GM23248 (cell line): ENCODE measurements at regions not wholly inside any gene's neighbourhood (a gene's known extent, or its start where the extent isn't known, plus 50 kb on each side); places are given as distances from the start of the nearest gene placed in this dataset.

ENCODE experiments used
- DNase-seq: peaks from one replicate; pipeline ENCODE4 v3.0.0-alpha.2; 2015
- H2AFZ ChIP-seq: fragments of 200-600 bp; sonication (generic); 2 replicates; pipeline ENCODE4 v1.6.1; 2016; ENCODE audit warnings: antibody characterized with exemption
- H3F3A ChIP-seq: fragments of 200-600 bp; sonication (generic); 2 replicates; pipeline ENCODE4 v1.6.1; 2016; ENCODE audit warnings: mild to moderate bottlenecking, antibody characterized with exemption, mixed run types; ENCODE audit not compliant: insufficient read depth
- H3K27ac ChIP-seq: fragments of 200-600 bp; sonication (generic); 2 replicates; pipeline ENCODE4 v1.5.1; 2016; ENCODE audit warnings: mild to moderate bottlenecking
- H3K27me3 ChIP-seq: fragments of 200-600 bp; sonication (generic); replicated peaks from 2 replicates; pipeline ENCODE4 v1.6.1; 2016; ENCODE audit warnings: mild to moderate bottlenecking; ENCODE audit not compliant: insufficient read depth
- H3K36me3 ChIP-seq: fragments of 200-600 bp; sonication (generic); 2 replicates; pipeline ENCODE4 v1.6.1; 2016; ENCODE audit warnings: low read depth, mild to moderate bottlenecking
- H3K4me1 ChIP-seq: fragments of 200-600 bp; sonication (generic); 2 replicates; pipeline ENCODE4 v1.6.1; 2016; ENCODE audit warnings: mild to moderate bottlenecking; ENCODE audit not compliant: insufficient read depth
- H3K4me2 ChIP-seq: fragments of 200-600 bp; sonication (generic); one replicate; pipeline ENCODE4 v1.6.1; 2016; ENCODE audit warnings: mild to moderate bottlenecking; ENCODE audit not compliant: unreplicated experiment
- H3K4me3 ChIP-seq: fragments of 200-600 bp; sonication (generic); 2 replicates; pipeline ENCODE4 v1.5.1; 2016; ENCODE audit warnings: mild to moderate bottlenecking
- H3K79me2 ChIP-seq: fragments of 200-600 bp; sonication (generic); 2 replicates; pipeline ENCODE4 v1.6.1; 2016; ENCODE audit warnings: mild to moderate bottlenecking; ENCODE audit not compliant: insufficient read depth
- H3K9ac ChIP-seq: fragments of 200-600 bp; sonication (generic); 2 replicates; pipeline ENCODE4 v1.6.1; 2016; ENCODE audit warnings: mild to moderate bottlenecking
- H3K9me2 ChIP-seq: fragments of 200-600 bp; sonication (generic); 2 replicates; pipeline ENCODE4 v1.6.1; 2016; ENCODE audit warnings: mixed run types, mild to moderate bottlenecking, moderate library complexity; ENCODE audit not compliant: insufficient read depth
- H3K9me3 ChIP-seq: fragments of 200-600 bp; sonication (generic); one replicate; pipeline ENCODE4 v1.6.1; 2017; ENCODE audit warnings: low read depth
- H4K20me1 ChIP-seq: fragments of 200-600 bp; sonication (generic); 2 replicates; pipeline ENCODE4 v1.6.0; 2016; ENCODE audit not compliant: insufficient read depth
- EZH2 ChIP-seq: fragments of 200-600 bp; sonication (generic); IDR thresholded peaks from 2 replicates; pipeline ENCODE4 v1.6.1; 2018; ENCODE audit warnings: antibody characterized with exemption, mild to moderate bottlenecking; ENCODE audit not compliant: insufficient read depth, poor library complexity, severe bottlenecking
- EZH2phosphoT487 ChIP-seq: fragments of 200-600 bp; sonication (generic); IDR thresholded peaks from 2 replicates; pipeline ENCODE4 v1.6.1; 2018; ENCODE audit warnings: antibody characterized with exemption, moderate library complexity, mild to moderate bottlenecking, low read depth; ENCODE audit not compliant: insufficient read depth
- WGBS, 2 experiments: methylation state at CpG; one replicate each; pipeline ENCODE4 v1.1.6; 2015 to 2017; ENCODE audit warnings: low lambda C conversion rate in 2 of 2, low coverage in 1 of 2; ENCODE audit errors: missing lambda C conversion rate in 2 of 2; 5-methylcytosine and 5-hydroxymethylcytosine counted together
- in situ Hi-C: fragments of 300-500 bp; cut with MboI; formaldehyde crosslinking; loops from 2 replicates; pipeline ENCODE4 v1.15.0; 2020

- no peaks in the 10 kb centered on the region for H3K27me3 ChIP-seq
- H3K9ac ChIP-seq: no peak overlapping the region
- no peak overlapping the region for H2AFZ ChIP-seq
- no peak for TF ChIP-seq EZH2
- TF ChIP-seq EZH2phosphoT487: no peak
- peaks cover 15% of the 10 kb centered on the region for H3K4me1 ChIP-seq
- no peaks in the 10 kb centered on the region for H3K36me3 ChIP-seq
- in situ Hi-C loops: no loop called here
- DNase-seq: no peak
- peaks cover 20% of the 10 kb centered on the region for H3F3A ChIP-seq
- H3K9me2 ChIP-seq: no peaks in the 10 kb centered on the region
- H3K4me3 ChIP-seq: no peak overlapping the region
- no peak overlapping the region for H3K4me2 ChIP-seq
- no peaks in the 10 kb centered on the region for H4K20me1 ChIP-seq
- H3K27ac ChIP-seq: no peak overlapping the region
- 73 to 77% methylated on average over 3 of the region's 3 CpGs for WGBS, 2 experiments
- H3K9me3 ChIP-seq: no peaks in the 10 kb centered on the region
- no peaks in the 10 kb centered on the region for H3K79me2 ChIP-seq
Observed at GRCh38 chr1:219438386-219438785, 174.5 kb downstream of the ZC3H11B start.

- in situ Hi-C loops: no loop called here
- H3K9me3 ChIP-seq: no peaks in the 10 kb centered on the region
- no peak overlapping the region for H3K4me3 ChIP-seq
- no peaks in the 10 kb centered on the region for H3K4me1 ChIP-seq
- H3K9ac ChIP-seq: no peak overlapping the region
- no peak overlapping the region for H3K4me2 ChIP-seq
- no peaks in the 10 kb centered on the region for H3K9me2 ChIP-seq
- no peaks in the 10 kb centered on the region for H3K79me2 ChIP-seq
- H3K27me3 ChIP-seq: no peaks in the 10 kb centered on the region
- no peaks in the 10 kb centered on the region for H3K36me3 ChIP-seq
- TF ChIP-seq EZH2phosphoT487: no peak
- TF ChIP-seq EZH2: no peak
- DNase-seq: no peak
- no peak overlapping the region for H3K27ac ChIP-seq
- H4K20me1 ChIP-seq: no peaks in the 10 kb centered on the region
- no peak overlapping the region for H2AFZ ChIP-seq
- H3F3A ChIP-seq: no peaks in the 10 kb centered on the region
- 94 to 98% methylated on average over 2 of the region's 2 CpGs for WGBS, 2 experiments
Observed at GRCh38 chr1:219434923-219435297, 178.0 kb downstream of the ZC3H11B start.

GRCh38 chr1:219434285-219434922, 178.5 kb downstream of the ZC3H11B start:
- Histone ChIP-seq H3K9me2 (no peaks in the 10 kb centered on the region), H3K36me3 (no peaks in the 10 kb centered on the region), H3K4me3 (no peak overlapping the region), H3K4me1 (no peaks in the 10 kb centered on the region), H3K27me3 (no peaks in the 10 kb centered on the region), H3F3A (no peaks in the 10 kb centered on the region), H3K27ac (no peak overlapping the region), H2AFZ (no peak overlapping the region), H4K20me1 (no peaks in the 10 kb centered on the region), H3K79me2 (no peaks in the 10 kb centered on the region), H3K4me2 (no peak overlapping the region), H3K9me3 (no peaks in the 10 kb centered on the region), H3K9ac (no peak overlapping the region)
- 74 to 78% methylated on average over 6 of the region's 6 CpGs for WGBS, 2 experiments
- TF ChIP-seq EZH2: no peak
- TF ChIP-seq EZH2phosphoT487: no peak
- in situ Hi-C loops: no loop called here
- DNase-seq: no peak

DNA sequence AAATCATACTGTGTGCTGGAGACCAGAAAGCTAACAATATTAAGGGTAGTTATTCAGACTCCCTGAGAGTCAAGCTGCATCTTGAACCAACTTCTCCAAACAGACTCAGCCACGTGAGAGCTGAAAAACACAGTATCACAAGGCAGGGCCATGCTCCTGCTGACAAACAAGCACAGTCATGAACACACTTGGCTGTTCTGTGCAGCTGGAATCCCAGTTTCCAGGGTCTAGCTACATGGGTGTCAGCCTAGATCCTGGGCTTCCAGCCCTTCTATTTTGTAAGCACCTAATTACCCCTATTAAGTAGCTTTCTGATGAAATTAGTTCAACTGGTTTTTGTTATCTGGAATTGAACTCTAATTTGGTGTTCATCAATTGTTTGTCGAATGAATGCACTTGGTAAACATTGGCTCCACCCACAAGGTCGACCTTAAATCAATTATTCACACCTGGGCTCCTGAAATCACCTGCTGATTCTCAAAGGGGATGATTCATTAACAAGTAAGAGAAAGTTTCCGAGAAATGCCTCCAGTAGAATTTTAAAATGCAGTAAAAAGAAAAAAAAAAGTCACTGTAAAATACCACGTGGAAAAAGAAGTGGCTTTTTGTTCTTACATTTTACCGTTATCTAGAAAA, 179.3 kb downstream of the ZC3H11B start:
- Histone ChIP-seq H3K4me3 (no peak overlapping the region), H3K79me2 (no peaks in the 10 kb centered on the region), H3K27ac (no peak overlapping the region), H4K20me1 (no peaks in the 10 kb centered on the region), H2AFZ (no peak overlapping the region), H3K36me3 (no peaks in the 10 kb centered on the region), H3K4me1 (peaks cover under 1% of the 10 kb centered on the region; the same call in 1 of the 2 replicates), H3K9me2 (no peaks in the 10 kb centered on the region), H3K4me2 (no peak overlapping the region), H3F3A (0 out of 2 replicates have a peak, but pooled peaks cover 3% of the 10 kb centered on the region), H3K9me3 (no peaks in the 10 kb centered on the region), H3K9ac (no peak overlapping the region), H3K27me3 (no peaks in the 10 kb centered on the region)
- DNase-seq: no peak
- in situ Hi-C loops: no loop called here
- TF ChIP-seq EZH2: no peak
- TF ChIP-seq EZH2phosphoT487: no peak
- 77 to 85% methylated on average over 6 of the region's 6 CpGs for WGBS, 2 experiments
